Fibroblast of gingiva (primary cell): ENCODE measurements at regions not wholly inside any gene's neighbourhood (a gene's known extent, or its start where the extent isn't known, plus 50 kb on each side); places are given as distances from the start of the nearest gene placed in this dataset.
"Not testable (repeated sequence)": the region's sequence is repeated elsewhere in the genome, so short reads cannot be mapped to it uniquely, and the experiment has no call there.

ENCODE experiments used
- DNase-seq: peaks from one replicate; pipeline ENCODE4 v3.0.0-alpha.2; 2011; ENCODE audit warnings: low read depth

DNA sequence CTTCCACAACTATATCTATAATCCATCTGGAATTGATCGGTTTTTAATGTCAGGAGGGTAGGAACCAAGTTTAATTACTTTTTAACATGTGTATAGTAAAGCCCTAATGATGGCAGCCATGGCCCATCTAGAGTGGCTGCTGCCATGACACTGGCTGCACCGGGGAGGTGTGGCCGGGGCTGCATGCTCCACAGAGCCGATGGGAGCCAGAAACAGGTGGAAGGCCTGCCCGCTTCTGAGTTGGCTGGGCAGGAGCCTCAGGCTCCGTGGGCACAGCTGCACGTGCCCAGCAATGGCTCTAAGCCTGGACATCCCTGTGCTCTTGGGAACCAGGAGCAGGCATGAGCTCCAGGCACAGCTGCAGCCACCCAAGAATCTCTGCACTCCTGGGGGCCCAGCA, 73.0 kb downstream of the GBP6 start:
- DNase-seq = no peak

DNA sequence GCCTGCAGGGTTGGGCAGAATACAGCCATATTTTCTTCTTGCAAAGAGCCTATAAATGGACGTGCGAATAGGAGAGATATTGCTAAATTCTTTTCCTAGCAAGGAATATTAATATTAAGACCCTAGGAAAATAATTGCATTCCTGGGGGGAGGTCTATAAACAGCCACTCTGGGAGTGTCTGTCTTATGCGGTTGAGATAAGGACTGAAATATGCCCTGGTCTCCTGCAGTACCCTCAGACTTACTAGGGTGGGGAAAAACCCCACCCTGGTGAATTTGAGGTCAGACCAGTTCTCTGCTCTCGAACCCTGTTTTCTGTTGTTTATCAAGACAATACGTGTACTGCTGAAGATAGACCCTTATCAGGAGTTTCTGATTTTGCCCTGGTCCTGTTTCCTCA, 74.4 kb downstream of the GBP6 start:
- not testable (repeated sequence) for DNase-seq

DNA sequence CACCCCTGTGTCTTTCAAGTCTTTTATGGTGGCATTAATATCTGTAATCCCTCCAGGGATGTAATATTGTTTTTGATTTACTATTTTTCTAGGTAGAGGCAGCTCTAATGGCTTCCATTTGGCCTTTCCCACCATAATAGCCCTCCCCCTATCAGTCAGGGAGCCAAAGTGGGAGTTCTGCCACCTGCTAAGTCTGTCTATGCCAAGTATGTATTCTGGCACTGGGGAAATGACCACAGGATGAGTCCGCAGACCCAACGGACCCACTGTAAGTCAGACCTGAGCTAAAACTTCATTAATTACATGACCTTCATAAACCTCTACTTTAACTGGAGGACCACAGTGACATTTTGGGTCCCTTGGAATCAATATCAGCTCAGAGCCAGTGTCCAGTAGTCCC, 77.1 kb downstream of the GBP6 start:
- DNase-seq = no peak

DNA sequence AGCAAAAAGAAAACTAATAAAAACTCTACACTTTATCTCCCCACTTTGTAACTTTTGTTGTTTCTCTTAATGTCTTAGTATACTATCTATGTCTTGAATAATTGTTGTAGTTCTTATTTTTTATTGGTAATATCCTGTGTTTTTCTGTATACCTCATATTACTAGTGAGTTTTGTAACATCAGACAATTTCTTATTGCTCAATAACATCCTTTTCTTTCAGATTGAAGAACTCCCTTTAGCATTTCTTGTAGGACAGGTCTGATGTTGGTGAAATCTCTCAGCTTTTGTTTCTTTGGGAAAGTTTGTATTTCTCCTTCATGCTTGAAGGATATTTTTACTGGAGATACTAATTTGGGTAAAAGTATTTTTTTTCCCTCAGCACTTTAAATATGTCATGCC, 79.8 kb upstream of the LRRC8B start:
- no peak for DNase-seq

DNA sequence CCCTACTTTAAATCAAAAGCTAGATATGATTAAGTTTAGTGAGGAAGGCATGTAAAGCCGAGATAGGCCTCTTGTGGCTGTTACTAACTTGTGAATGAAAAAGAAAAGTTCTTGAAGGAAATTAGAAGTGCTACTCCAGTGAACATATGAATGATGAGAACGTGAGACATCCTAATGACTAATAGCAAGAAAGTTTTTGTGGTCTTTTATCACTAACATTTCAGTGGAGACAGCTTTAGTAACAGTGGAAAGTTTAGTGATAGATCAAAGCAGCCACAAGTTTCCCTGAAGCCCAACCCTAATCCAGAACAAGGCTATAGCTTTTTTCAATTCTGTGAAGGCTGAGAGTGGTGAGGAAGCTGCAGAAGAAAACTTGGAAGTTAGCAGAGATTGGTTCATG, 73.6 kb upstream of the LRRC8B start:
- no peak for DNase-seq

DNA sequence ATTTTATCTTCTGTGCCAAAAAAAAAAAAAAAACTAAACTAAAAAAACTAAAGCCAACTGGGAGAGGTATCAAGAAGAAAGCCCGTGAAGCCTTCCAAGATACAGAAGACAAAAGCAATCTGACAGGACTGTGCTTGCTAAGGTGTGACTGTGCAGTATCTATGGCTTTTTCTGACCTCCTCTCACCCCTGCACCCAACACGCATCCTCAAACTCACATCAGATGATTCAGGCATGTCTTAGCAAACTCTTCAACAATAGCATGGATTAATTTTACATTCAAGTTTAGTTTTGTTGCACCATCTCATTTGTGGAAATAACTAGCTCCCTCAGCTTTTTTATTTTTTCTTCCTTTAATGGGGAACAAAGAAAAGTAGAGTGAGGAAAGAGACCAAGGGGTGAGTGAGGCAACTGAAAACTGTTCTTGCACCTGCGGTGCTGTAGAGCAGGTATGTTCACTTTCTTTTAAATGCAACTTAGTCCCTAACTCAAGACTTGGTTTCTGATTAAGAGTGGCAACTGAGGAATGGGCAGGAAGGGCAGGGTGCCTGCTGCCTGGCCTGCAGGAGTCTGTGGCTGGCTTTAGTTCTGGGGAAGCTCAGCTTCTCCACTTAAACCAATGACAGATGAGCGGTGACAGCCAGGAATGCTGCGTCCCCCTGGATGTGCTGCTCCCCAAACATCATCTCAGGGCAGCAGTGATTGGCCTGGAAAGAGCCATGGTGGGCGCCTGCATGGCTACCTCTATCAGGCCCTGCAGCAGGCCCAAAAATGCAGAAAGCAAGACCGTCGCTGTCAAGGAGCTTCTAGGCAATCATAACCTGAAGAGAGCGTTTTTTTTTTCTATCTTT, 71.3 kb upstream of the LRRC8B start:
- no peak for DNase-seq

DNA sequence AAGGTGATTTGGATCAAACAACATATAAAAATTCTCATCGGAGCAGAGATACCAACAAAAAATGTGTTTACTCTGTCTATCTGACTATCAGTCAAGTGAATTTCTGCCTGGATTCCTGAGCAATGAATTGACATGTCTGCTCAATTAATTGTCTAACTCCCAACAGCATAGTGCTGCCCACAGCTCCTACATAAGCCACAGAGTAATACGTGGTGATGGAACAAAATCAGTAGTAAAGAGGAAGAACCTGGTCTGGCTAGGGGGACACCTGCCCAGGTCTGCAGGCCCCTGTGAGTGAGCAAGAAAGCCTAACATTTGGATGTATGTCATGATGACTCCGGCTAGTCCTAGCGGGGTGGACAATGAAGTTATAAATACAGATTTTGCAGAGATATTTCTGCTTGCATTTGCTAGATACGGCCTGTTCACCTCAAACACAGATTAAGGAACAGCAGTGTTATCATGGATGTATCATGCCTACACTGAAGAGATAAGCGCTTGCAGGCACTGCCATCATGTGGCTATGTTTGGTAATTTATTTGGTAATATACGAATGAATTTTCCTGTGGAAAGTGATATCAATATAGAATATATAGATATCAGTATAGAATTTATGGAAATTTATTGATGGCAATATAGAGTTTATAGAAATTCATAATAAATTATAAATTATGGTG, 69.6 kb upstream of the LRRC8B start:
- peak; percentile 29 for DNase-seq

DNA sequence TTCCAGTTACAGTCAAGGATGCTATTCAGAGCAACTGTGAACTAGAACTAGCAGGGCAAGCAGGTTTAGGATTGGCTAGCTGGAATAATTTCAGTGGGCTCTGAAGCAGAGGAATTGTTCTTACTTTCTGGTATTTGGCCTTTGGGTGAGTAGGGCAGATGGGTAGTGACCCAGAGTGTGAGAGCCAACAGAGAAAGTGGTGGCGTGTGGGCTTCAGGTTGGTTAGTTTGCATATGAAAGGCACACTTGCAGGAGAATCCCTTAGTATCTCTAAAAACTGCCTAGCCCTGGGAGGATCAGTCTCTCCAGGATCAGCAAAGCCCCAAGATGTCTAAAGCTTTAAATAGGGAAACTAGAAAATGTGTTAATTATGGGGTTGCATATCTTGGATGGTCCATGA, 67.6 kb upstream of the LRRC8B start:
- no peak for DNase-seq

DNA sequence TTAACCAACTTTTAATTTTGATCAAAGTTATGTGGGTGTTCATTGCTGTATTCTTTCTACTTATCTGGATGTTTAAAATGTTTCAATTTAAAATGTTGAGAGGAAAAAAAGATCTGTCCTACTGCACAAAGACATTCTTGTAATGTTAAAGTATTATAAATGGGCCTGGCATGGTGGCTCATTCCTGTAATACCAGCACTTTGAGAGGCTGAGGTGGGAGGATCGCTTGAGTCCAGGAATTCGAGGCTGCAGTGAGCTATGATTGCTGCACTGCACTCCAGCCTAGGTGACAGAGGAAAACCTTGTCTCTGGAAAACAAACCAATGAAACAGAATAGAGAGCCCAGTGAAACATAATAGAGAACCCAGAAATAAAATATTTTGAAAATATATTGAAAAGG, 65.5 kb upstream of the LRRC8B start:
- DNase-seq = no peak

DNA sequence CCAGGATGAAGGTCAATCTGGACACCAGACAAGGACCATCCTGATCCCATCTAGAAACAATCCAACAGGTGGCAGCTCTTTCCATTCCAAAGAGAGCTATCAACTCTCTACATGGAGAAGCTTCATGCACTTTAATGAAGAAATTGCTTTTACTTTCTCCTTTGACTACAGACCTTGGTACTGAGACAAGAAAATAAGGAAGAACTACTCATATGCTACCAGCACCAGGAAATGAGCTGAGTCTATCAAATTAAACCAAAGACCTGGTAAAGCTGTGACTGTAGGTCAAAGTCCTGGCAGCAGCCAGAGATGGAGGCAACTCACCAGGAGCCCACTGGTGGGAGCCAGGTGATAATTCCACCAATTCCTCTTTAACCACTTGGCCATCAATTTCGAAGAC, 64.3 kb upstream of the LRRC8B start:
- no peak for DNase-seq

DNA sequence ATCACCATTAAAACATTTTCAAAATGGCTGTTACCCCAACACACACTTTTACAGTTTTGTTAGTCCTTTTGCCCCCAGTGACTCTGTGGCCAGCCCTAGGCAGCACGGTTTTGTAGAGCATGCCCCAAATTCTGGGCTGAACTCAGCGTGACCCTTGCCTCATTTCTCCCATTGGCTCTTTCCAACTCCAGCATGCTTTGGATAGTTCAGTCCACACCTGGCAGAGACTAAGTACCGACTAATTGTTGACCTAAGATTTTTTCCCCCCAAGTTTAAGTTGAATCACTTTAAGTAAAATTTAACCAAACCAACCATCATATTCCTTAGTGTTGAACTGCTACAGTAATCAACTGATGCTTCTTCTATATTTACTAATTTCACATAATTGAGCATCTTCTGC, 62.4 kb upstream of the LRRC8B start:
- no peak for DNase-seq

DNA sequence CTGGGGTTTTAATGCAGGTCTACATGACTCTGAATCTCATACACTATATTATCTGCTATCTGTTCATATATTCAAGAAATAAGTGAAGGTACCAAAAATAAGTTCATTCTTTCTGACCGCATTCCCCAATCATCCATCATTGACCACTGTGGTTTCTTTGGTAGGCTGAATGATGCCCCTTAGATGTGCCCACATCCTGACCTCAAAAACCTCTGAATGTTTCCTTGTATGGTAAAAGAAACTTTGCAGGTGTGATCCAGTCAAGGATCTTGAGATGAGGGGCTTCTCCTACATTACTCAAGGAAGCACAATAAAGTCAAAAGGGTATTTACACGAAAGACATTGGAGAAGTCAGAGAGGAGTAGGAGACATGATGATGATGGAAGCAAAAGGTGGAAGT, 60.6 kb upstream of the LRRC8B start:
- DNase-seq = no peak

DNA sequence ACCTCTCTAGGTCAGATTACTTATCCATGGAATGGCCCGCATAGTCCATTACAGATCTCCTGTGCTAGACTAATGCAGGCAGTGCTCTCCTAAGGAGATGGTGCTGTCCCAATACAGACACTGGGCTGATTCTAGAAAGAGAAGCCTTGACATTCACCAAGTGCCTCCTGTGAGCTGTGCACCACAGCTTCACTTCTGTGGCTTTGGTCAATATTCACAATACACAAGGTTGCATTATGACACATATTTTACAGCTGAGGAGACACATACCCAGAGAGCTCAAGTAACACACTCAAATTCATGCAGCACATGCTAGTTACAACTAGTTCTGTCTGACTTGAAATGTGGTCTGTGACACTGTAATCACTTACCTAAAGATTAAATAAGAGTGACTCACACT, 59.4 kb upstream of the LRRC8B start:
- DNase-seq = no peak

DNA sequence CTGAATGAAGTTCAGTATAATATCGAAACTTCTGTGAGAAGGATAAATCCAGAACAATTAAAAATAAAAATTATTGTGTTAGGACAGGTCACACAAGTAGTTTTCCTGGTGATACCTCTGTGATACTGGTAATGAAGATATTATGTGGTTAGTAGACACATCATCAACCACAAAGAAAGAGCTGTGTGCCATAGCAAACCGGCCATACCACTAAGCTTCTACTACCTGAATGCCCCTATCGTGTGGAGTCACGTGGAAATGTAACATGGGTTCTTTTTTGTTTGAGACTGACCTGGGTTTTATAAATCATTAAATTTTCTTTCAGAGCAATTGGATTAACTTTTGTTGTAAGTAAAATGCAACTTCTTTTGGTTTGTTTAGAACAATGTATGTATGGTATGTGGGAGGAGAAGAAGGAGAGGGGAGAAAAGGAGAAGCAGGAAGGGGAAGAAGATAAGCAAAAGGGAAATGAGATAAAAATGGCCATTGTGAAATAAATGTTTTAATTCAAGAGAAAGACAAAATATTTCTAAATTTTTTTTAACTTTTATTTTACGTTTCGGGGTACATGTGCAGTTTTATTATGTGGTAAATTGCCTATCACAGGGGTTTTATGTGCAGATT, 58.2 kb upstream of the LRRC8B start:
- no peak for DNase-seq

DNA sequence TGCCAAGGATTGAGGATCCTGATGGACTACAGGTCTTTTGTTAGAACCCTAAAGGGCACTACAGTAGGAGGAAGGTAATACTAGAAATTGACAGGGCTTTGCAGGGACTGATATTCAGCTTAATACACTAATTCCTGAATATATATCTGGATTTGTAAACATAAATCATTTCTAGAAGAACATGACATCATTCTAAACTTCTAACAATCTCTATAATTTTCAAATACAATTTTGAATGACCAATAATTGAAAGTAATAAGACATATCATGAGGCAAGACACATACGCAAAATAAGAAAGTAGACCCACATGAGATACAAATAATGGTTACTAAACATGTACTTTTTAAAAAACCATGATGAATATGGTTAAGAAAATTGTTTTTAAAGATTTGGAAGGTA, 52.4 kb upstream of the LRRC8B start:
- no peak for DNase-seq

DNA sequence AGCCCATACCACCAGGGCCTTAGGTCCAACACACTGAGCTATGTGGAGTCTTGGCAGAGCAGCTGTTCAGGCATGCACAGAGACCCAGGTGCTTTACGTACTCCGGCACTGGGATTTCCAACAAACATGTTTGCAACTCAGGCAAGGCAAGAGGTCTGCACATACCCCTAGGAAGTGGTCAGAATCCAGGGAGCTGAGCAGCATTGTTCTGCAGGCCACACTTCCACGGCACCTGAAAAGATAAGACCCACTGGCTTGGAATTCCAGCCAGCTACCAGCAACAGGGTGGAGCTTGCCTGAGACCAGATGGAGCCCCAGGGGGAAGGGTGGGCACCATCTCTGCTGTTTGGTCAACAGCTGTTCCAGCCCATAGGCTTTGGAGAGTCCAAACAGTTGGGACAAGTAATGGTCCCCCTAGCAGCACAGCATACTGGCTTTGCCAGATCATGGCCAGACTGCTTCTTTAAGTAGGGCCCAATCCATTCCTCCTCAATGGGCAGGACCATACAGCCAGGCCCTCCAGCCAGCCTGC, 51.7 kb upstream of the LRRC8B start:
- no peak for DNase-seq
